HCT116 (cell line): ENCODE measurements at regions not wholly inside any gene's neighbourhood (a gene's known extent, or its start where the extent isn't known, plus 50 kb on each side); places are given as distances from the start of the nearest gene placed in this dataset.

ENCODE experiments used
- CTCF ChIP-seq, 3 experiments: fragments of 200-600 bp in 1 of 3; sonication (generic) in 1 of 3; IDR thresholded peaks in 2 of 3; conservative IDR thresholded peaks in 1 of 3; 2 replicates each; pipeline ENCODE4 v1.5.1; 2012 to 2017; ENCODE audit warnings: low read depth in 2 of 3, low read length in 2 of 3, antibody characterized with exemption in 1 of 3, borderline replicate concordance in 1 of 3, control low read depth in 1 of 3, mild to moderate bottlenecking in 1 of 3, mixed read lengths in 1 of 3, mixed run types in 1 of 3, moderate library complexity in 1 of 3; ENCODE audit not compliant: insufficient read depth in 1 of 3
- ELF1 ChIP-seq: IDR thresholded peaks from 2 replicates; pipeline ENCODE4 v1.6.1; 2012; ENCODE audit warnings: low read depth, borderline replicate concordance
- POLR2A ChIP-seq: IDR thresholded peaks from 2 replicates; pipeline ENCODE4 v1.7.0; 2011; ENCODE audit warnings: borderline replicate concordance; ENCODE audit not compliant: insufficient read depth, insufficient read length; ENCODE audit errors: extremely low read depth

GRCh38 chr12:126890097-126890496, 1376.9 kb upstream of the TMEM132C start:
- no peak for TF ChIP-seq CTCF (IDR thresholded peaks at IDR 0.05 in 2 of 3, conservative IDR thresholded peaks at IDR 0.05 in 1 of 3; ENCODE audit: borderline replicate concordance in 1 of 3, insufficient read depth in 1 of 3, low read depth in 2 of 3, low read length in 2 of 3)
- no peak for TF ChIP-seq ELF1
- TF ChIP-seq POLR2A = no peak
